RPMI7951 (cell line): ENCODE measurements at regions not wholly inside any gene's neighbourhood (a gene's known extent, or its start where the extent isn't known, plus 50 kb on each side); places are given as distances from the start of the nearest gene placed in this dataset.

ENCODE experiments used
- DNase-seq: peaks from one replicate; pipeline ENCODE4 v3.0.0-alpha.2; 2012; ENCODE audit warnings: low read depth

DNA sequence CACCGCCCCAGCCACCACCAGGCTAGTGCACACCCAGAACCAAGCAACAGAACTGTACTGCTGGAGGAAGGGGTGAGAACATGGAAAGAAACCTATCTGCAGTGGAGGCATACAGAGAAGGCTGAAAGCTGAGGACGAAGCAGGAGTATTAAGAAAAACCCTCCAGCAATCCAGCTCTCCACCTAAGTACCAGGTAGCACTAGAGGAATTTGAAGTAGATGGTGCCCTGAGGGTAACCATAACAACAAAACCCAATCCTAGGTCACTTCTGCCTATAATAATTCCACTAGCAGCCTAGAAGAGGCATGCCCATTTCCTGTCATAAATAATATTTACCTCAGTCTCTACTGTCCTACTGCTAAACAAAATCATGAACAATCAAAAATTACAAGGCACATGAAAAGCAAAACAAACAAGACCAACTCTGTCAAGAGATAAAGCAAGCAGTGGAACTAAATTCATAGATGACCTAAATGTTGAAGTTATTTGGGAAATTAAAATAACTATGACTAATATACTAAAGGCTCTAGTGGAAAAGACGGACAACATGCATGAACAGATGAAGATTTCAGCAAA lies 51.1 kb downstream of the HYCC1 start:
- DNase-seq, result no peak

DNA sequence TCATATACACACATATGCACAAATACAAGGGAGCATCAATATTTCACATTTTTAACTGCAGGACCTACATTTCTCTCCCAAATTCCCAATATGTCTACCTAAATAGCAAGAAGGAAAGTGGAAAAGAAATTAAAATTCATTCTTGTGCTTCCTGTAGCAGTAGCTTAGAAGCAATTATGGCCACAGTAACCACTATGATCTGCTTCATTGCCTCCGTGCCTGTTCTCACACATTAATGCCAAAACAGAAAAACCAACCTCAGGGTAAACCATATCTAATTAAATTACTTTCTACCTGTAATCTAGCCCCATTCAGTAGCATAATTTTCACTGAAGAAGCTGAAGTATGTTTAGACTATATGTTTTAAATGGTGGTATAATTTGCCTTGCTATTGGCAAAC lies 55.2 kb downstream of the HYCC1 start:
- no peak for DNase-seq

DNA sequence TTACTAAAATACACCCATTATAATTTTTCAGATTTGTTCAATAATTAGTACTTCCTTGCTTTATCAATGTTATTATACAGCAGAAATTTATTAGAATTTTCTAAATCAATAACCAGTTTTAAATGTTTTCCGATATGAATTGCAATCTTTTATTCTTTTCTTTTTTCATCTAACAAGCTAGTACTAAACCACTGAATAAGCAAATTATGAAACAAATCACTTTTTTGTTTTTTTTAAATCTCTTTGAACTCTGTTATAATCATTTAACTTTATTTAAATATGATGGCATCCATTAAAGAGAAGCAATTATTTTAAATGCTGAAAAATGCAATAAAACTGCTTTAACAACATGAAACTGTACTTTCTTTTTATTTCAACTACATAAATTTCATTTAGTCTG lies 59.7 kb downstream of the HYCC1 start:
- no peak for DNase-seq

DNA sequence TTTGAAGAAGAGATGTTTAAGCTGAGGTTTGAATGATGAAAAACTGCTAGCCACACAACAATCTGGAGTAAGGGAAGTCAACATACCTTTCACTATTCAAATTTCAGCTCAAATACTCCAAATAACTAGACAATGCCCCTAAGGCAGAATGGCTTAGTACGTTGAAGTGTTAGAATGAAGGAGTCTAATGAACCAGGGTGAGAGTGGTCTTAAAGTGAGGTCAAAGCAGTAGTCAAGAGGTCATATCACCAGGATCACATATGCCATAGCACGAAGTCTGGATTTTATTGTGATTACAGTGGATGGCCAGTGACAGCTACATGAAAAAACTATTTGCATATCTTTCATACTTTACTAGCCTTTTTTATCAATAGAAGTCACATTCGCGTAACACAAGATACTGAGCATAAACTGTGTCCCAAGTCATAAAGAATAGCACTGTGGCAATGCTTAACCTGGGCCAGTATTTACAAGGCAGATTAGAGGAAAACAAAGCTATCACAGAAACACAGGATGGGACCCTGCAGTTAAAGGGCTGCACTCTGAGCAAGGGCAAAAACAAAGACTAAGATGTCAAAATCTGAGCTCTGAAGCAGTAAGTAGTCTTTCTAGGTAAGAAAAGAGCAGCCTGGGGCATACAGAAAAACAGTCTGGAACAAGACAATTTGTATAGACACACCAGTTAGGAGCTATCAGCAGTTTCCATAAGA lies 61.5 kb downstream of the HYCC1 start:
- DNase-seq, result no peak

DNA sequence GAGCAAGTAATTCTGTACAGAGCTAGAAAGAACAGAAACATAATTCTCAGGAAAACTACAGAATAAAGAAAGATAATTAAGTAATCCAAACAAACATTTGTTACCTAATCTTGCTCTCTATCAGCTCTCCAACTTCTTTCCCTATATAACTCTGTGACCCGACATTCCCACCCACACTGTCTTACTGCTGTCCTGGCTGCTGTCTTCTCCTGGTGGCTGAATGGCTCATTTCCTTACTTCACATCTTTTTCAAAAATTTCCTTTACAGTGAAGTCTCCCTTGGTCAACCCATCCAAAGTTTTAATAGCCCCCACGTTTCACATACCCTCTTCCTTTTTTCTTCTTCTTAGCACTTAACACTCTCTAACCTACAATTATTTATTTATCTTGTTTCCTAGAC lies 64.0 kb downstream of the HYCC1 start:
- peak; percentile 15 for DNase-seq

DNA sequence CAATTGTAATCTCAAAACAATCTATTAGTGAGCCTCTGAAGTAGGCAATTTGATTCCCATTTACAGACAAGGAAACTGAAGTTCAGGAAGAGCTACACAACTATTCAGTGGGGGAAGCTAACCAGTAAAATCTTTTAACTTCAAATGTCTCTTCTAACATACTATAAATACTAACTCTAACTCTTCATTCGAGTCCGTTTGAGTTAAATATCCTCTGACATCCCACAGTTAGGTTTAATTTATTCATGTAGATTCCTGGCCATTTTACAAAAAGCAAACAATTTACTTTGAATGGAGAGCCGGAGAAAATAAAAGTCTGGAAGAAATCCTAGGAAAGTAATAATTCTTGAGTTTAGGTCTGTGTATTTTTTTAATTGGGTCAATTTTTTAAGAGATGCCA lies 64.7 kb downstream of the HYCC1 start:
- no peak for DNase-seq

DNA sequence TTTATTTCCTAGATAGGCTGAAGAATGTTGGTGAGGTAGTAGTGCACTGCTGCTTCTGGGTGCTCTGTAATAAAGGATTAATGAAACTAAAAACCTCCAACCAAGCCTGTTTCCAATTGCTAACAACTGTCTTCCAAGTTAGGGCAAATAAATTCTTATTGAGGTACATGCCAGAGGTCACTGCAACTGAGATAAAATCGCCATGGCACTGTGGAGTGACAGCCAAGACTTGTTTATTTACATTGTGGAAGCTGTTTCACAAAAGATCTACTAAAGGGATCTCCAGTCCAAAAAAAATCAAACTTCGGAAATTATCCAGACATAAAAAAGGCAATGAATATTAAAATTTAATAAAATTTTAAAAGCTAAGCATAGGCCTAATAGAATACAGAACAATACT lies 65.2 kb downstream of the HYCC1 start:
- no peak for DNase-seq

DNA sequence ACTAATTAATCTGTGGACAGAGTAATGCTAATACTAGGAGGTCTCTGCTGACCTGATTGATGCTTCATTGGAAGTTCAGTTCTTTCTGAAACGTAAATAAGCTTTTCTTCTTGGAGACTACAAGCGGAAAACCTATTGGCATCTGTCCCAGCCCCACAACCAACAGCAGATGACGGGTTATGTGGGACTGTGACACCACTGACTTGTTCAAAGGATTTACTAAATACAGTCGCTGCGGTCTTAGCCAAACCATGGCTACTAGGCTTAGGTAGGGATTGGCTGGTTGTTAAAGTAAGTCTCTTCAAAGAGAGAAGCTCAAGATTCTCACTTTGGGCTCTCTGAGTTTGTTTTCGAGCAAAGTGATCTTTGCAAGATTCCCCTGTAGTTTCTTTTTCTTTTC lies 68.3 kb downstream of the HYCC1 start:
- no peak for DNase-seq

DNA sequence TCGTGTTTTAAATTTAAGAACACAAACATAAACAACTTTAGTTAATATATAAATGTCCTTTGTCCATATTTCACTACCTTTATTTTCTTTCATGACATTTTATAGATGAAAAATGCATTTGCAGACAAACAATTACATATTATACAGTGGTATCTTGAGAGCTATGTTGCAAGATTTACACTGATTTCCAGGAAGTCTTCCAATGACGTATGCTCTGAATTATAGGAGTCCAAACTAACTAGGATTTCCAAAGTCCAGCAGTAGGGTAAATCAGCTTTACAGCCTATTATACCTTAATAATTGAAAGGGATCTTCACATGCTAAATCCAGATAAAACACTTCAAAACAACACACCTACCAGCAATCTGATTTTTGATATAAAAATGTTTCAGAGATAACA lies 69.4 kb downstream of the HYCC1 start:
- no peak for DNase-seq

DNA sequence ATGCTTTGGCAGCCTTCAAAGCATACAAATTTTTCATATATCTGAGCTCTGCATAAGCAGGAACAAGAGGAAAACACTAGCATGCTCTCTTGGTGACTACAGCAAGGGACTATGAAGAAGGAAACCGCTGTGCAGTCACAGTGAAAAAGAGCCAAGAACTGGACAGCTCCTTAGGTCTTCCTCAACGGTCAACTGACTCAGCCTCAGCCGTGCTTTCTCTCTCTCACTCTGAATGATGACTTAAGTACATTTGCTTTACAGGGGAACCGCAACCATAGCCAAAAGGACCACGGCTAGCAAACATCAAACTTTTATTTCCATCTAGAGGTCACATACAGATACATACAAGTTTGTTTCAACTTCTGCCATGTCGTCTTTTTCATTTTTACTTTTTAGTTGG lies 69.9 kb downstream of the HYCC1 start:
- DNase-seq, result peak; percentile 49

DNA sequence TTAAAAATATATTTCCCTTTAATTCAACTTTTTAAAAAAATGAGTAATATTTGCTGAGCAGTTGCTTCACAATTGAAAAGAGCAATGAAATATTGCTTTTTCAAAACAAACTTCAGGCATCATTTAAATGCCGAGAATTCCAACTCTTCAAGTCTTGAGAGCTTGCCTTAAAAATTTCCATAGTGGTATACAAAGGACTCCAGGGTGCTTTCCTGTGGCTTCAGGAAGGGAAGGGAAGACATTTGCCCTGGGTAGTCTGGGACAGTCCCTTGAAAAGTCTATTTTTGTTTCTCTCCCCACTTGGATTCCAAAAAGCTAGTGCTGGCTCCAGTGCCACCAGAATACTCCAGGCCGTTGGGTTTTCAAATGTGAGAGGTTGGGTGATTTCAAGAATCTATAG lies 71.7 kb downstream of the HYCC1 start:
- no peak for DNase-seq

DNA sequence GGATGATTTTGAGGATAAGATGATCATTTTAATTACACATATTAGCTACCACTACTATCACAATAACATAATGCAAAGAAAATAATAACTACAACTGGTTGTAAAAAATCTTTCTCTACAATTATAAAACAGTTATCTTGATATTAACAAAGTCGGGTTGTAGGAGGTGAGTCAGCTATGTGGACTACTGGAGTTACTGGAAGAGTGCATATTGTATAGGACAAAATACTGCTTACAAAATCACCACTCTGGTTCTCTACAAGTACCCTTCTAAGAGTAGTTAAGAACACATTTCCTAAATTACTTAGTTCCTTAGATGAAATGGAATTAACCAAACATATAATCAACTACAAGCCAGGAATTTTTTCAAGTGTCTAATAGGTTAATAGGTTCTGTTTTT lies 74.1 kb downstream of the HYCC1 start:
- DNase-seq, result no peak

DNA sequence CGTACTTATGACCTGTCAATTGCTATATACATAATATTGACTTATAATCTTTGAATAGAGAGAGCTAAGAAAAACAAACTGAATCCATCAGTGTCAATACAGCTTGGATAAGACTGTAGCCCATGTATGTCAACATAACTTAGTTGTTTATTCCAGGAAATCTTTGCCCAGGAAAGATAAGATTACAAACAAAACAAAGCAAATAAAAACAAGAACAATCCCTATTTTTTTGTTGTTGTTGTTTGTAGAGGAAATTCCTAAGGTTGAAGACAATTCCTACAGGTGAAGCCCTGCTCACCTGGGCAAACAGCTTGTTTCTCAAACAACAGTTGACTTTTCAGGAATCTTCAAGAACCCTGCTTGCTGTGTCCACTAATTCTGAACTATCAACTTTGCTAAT lies 76.0 kb downstream of the HYCC1 start:
- DNase-seq, result no peak

DNA sequence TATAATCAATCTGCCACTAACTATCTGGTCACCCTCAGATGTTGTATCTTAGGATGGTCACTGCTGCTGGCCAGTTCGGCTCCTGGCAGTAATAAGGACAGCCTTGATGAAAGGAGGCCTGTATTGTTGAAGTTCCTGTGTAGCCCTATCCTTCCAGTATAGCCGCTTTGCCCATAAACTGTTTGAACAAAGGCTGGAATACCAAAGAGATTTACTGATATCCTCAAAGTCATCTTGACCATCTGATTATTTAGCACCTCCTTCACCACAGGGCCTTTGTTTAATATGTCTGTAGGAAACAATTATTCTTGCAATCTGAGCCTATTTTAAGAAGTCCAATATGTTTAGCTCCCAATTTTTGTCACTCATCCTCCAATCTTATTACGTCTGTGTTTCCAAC lies 77.7 kb downstream of the HYCC1 start:
- DNase-seq, result no peak

DNA sequence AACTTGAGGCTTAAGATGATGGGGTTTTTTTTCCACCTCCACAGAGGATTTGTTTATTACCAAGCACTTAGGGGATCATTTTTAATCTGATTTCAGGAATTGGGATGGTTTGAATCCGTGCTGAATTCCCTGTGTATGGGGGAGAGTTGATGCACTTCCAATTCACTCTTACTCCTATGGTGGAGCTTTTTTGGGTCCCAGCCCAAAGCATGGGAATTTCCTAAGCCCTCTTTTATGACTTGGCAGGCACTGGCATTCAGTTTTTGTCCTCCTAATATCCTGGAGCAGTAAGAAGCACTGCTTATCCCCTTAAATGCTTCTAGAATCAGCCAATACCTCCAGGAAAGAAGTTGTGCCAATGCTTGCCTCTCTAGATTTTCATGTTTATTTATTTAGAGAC lies 78.7 kb downstream of the HYCC1 start:
- peak; percentile 8 for DNase-seq

DNA sequence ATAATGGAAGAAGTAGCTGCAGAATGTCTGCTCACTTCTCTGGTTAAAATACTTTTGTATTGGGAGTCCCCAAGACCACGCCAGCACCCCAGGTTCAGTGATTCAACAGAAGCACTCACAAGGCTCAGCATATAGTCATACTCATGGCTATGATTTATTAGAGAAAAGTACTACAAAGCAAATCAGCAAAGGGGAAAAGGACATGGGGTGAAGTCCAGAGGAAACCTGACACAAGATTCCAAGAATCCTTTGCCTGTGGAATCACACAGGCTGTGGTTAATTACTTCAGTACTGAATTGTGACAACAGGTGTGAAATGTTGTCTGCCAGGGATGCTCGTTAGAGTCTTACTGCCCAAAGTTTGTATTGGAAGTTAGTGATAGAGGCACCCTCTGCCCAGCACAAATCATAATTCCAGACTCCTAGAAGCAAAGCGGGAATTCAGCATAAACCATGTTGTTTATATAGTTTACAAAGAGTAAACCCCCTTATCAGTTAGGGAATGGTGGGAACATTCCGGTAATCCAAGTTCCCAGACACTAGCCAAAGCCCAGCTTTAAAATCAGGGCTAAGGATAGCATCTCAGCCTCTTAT lies 79.4 kb downstream of the HYCC1 start:
- peak; percentile 11 for DNase-seq

DNA sequence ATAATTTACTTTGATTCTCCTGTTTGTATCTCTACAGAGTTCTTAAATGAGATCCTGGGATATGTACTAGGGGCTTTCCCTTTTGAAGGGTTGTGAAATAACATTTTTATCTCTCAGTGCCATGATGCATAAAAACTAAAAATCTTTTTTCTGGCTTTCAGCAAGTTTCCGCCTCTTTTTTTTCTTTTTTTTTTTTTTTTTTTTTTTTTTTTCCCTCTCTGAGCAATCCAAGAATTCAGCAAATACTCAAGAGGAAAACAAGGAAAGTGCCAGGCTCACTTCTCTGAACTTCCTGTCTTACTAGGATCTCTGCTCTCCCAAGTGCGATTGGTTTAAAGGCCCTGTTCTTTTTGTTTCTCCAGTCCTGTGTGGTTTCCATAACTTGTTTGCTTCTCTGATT lies 79.9 kb downstream of the HYCC1 start:
- no peak for DNase-seq

DNA sequence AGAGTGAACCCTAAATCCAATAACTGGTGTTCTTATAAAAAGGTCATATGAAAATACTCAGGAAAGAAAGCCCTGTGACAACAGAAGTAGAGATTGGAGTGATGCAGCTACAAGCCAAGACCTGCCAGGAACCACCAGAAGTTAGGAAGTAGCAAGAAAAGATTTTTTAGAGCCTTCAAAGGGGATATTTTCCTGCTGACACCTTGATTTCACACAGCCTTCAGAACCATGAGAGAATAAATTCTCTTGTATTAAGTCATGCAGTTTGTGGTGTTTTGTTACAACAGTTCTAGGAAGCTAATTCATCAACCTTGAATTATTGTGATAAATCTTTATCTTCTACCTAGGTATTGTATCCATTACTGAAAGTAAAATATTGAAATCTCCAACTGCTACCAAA lies 81.0 kb downstream of the HYCC1 start:
- DNase-seq, result no peak

DNA sequence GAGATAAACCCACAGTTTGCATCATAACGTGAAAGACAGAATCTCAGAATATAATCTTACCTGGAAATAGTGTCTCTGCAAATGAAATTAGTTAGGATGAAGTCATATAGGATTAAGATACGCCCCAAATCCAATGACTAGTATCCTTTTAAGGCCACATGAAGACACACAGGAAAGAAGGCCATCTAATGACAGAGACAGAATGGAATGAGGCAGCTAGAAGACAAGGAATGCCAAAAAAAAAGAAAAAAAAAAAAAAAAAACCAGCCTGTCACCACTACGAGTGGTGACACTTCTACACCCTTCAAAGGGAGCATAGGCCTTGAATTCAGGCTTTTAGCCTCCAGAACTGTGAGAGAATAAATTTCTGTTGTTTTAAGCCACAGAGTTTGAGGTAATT lies 82.9 kb downstream of the HYCC1 start:
- DNase-seq, result peak; percentile 55

DNA sequence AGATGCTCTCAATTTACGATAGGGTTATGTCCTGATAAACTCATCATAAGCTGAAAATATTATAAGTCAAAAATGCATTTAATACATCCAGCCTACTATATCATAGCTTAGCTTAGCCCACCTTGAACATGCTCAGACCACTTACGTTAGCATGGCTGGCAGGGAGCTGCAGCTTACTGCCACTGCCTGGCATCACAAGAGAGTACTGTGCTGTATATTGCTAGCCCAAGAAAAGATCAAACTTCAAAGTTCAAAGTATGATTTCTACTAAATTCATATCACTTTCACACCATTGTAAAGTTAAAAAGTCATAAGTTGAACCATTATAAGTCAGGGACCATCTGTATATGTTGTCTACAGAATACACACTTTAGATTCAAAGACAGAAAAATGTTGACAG lies 91.6 kb downstream of the HYCC1 start:
- DNase-seq, result no peak

DNA sequence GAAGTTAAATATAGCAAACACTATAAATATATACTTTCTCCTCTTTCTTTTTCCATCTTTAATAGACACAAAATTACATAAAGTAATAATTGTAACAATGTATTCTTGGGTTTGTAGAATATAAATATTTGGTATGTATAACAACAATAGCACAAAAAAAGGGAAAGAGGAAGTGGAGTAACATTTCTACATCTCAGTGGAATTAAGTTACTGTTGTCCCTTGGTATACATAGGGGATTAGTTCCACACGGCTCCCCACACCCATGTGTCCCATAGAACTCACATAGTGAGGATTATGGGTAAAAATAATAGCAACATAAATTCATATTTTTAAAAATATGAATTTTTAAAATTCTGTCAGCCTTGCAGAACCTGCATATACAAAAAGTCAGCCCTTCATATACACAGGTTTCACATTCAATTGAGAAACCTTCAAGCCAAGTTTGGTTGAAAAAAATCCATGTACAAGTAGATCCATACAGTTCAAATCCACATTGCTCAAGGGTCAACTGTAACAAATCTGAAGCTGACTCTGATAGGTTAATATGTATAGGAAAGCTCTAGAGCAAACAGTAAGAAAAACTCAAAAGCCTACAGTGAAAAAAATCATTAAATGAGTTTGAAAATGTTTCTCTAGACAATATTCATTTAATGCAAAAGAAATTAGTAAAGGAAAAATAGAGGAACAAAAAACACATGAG lies 92.4 kb downstream of the HYCC1 start:
- DNase-seq, result no peak

DNA sequence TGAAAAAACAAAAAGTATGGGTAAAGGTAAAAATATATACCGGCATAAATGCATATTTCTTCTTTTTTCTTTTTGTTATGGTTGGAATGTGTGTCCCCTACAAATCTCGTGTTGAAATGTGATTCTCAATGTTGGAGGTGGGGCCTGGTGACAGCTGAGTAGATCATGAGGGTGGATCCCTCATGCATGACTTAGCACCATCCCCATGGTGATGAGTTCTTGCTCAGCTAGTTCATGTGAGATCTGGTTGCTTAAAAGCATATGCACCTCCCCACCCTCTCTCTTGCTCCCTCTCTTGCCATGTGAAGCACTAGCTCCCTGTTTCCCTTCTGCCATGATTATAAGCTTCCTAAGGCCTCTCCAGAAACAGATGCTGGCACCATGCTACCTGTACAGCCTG lies 93.3 kb downstream of the HYCC1 start:
- DNase-seq, result peak; percentile 64

DNA sequence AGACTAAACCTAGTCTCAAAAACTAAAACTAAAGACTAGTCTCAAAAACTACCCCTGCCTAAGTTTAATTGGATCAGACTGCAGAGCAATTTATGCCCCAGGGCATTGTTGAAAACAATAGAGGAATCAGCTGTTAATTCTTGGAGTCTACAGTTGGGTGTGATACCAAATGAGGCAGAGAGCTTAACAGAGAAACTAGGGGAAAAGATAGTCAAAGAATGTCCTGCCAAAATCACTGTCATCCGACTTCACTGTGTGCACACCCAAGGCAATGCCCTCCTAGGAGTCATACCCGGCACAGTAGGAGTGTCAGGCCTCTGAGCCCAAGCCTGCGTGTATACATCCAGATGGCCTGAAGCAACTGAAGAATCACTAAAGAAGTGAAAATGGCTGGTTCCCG lies 90.5 kb upstream of the TOMM7 start:
- DNase-seq, result no peak
